ENCODE measurements at regions not wholly inside any gene's neighbourhood (a gene's known extent, or its start where the extent isn't known, plus 50 kb on each side); places are given as distances from the start of the nearest gene placed in this dataset.

DNA sequence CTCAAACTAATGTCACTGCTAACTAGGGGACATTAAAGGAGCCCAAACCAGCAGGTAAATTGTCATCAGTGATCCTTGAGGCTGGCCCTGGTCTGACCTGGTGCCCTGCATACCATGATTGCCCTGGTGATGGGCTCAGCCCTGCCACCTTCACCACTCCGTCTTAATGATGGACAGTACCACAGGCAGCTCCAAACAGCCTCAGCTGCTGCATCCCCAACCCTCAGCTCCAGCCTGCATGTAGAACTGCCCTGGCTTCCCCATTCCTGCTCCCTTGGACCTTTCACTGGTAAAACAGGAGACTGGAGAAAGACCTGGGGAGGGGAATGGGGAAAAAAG lies 190.0 kb downstream of the GAS1 start (continued):
- TF ChIP-seq, protein P1, sequence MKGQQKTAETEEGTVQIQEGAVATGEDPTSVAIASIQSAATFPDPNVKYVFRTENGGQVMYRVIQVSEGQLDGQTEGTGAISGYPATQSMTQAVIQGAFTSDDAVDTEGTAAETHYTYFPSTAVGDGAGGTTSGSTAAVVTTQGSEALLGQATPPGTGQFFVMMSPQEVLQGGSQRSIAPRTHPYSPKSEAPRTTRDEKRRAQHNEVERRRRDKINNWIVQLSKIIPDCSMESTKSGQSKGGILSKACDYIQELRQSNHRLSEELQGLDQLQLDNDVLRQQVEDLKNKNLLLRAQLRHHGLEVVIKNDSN (CRISPR knock-in tag; IDR thresholded peaks at IDR 0.05): no peak
- TF ChIP-seq, protein P2, sequence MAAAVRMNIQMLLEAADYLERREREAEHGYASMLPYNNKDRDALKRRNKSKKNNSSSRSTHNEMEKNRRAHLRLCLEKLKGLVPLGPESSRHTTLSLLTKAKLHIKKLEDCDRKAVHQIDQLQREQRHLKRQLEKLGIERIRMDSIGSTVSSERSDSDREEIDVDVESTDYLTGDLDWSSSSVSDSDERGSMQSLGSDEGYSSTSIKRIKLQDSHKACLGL (CRISPR knock-in tag; IDR thresholded peaks at IDR 0.05; ENCODE audit: borderline replicate concordance, poor library complexity, severe bottlenecking): no peak
- TF ChIP-seq RBBP5 (IDR thresholded peaks at IDR 0.05; ENCODE audit: borderline replicate concordance, insufficient read depth, low read length, poor library complexity, severe bottlenecking) (no peak), ZNF311 (CRISPR knock-in tag; IDR thresholded peaks at IDR 0.05) (no peak), SMARCA5 (IDR thresholded peaks at IDR 0.05) (no peak), ATF1 (CRISPR knock-in tag; IDR thresholded peaks at IDR 0.05) (no peak), ATF1 (tag; IDR thresholded peaks at IDR 0.05) (no peak)
- TF ChIP-seq, protein P3, sequence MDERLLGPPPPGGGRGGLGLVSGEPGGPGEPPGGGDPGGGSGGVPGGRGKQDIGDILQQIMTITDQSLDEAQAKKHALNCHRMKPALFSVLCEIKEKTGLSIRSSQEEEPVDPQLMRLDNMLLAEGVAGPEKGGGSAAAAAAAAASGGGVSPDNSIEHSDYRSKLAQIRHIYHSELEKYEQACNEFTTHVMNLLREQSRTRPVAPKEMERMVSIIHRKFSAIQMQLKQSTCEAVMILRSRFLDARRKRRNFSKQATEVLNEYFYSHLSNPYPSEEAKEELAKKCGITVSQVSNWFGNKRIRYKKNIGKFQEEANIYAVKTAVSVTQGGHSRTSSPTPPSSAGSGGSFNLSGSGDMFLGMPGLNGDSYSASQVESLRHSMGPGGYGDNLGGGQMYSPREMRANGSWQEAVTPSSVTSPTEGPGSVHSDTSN (CRISPR knock-in tag; IDR thresholded peaks at IDR 0.05; ENCODE audit: low read depth): no peak
- TF ChIP-seq, protein P3 (tag; conservative IDR thresholded peaks at IDR 0.05; ENCODE audit: low read depth): no peak

All from K562 (cell line).